HCT116 (cell line): ENCODE measurements at regions not wholly inside any gene's neighbourhood (a gene's known extent, or its start where the extent isn't known, plus 50 kb on each side); places are given as distances from the start of the nearest gene placed in this dataset.

ENCODE experiments used
- ATAC-seq: fragments of 200-7000 bp; cut with Tn5 transposase; 2 replicates; pipeline ENCODE4 v1.9.1; 2020; ENCODE audit warnings: mild to moderate bottlenecking, moderate library complexity
- BruUV-seq: library from RNA; stranded (reverse); fragments of 400-500 nt; replicated peaks from 2 replicates; lab custom pipeline; 2021; lab: Mats Ljungman, UMichigan
- CTCF ChIA-PET: fragments of 300-600 bp; sonication (Branson Sonifier 250); formaldehyde crosslinking; loops from one replicate; lab custom pipeline; 2021; ENCODE audit warnings: antibody characterized with exemption; lab: Charles Lee
- POLR2A ChIA-PET: fragments of 300-600, 350-600 bp; sonication (Branson Sonifier 250); formaldehyde crosslinking; loops from one replicate; lab custom pipeline; 2021; ENCODE audit warnings: antibody characterized with exemption; lab: Charles Lee
- RAD21 ChIA-PET, 2 experiments: fragments of 300-600 bp; sonication (Branson Sonifier 250); formaldehyde crosslinking; loops; one replicate each; lab custom pipeline; 2023; ENCODE audit warnings: low total read pairs in 2 of 2; ENCODE audit not compliant: uncharacterized antibody in 2 of 2, unreplicated experiment in 2 of 2, low non-redundant PET in 1 of 2; lab: Charles Lee
- DNase-seq: peaks from one replicate; pipeline ENCODE4 v3.0.0-alpha.2; 2010; ENCODE audit warnings: low read depth, low spot score
- H2AFZ ChIP-seq: fragments of 200-600 bp; shearing (Covaris generic), sonication (generic); 2 replicates; pipeline ENCODE4 v1.6.1; 2017; ENCODE audit warnings: low read depth, mixed run types, mixed read lengths, antibody characterized with exemption, low read length; ENCODE audit not compliant: poor library complexity, severe bottlenecking
- H3K27ac ChIP-seq: 2 replicates; pipeline ENCODE4 v1.5.1; 2012; ENCODE audit warnings: low read depth, low read length
- H3K27me3 ChIP-seq: fragments of 200-600 bp; sonication (generic); 2 replicates; pipeline ENCODE4 v1.6.1; 2016; ENCODE audit warnings: mixed run types, low read length, mixed read lengths; ENCODE audit not compliant: insufficient read depth
- H3K36me3 ChIP-seq, 2 experiments: fragments of 200-500 bp in 1 of 2; fragments of 200-600 bp in 1 of 2; sonication (Bioruptor generic) in 1 of 2; sonication (generic) in 1 of 2; 2 replicates each; pipeline versions ENCODE4 v1.5.1 to v1.6.1; 2014 to 2016; ENCODE audit warnings: low read length in 2 of 2, inconsistent platforms in 1 of 2, mixed read lengths in 1 of 2, mixed run types in 1 of 2; ENCODE audit not compliant: insufficient read depth in 2 of 2, control insufficient read depth in 1 of 2
- H3K4me1 ChIP-seq, 2 experiments: fragments of 200-600 bp in 1 of 2; sonication (generic) in 1 of 2; 2 replicates each; pipeline versions ENCODE4 v1.5.1 to v1.6.1; 2012 to 2017; ENCODE audit warnings: low read length in 2 of 2, inconsistent platforms in 1 of 2, mild to moderate bottlenecking in 1 of 2, mixed read lengths in 1 of 2, mixed run types in 1 of 2, moderate library complexity in 1 of 2; ENCODE audit not compliant: insufficient read depth in 2 of 2, control insufficient read depth in 1 of 2
- H3K4me2 ChIP-seq: fragments of 200-600 bp; sonication (generic); 2 replicates; pipeline ENCODE4 v1.6.1; 2017; ENCODE audit warnings: mixed run types, low read length, mixed read lengths
- H3K4me3 ChIP-seq, 2 experiments: fragments of 200-600 bp in 1 of 2; sonication (generic) in 1 of 2; replicated peaks in 1 of 2; 2 replicates each; pipeline ENCODE4 v1.5.1; 2011 to 2016; ENCODE audit warnings: low read length in 2 of 2, control low read depth in 1 of 2, low read depth in 1 of 2, mild to moderate bottlenecking in 1 of 2, mixed read lengths in 1 of 2, mixed run types in 1 of 2
- H3K79me2 ChIP-seq: fragments of 200-600 bp; sonication (generic); 2 replicates; pipeline ENCODE4 v1.6.1; 2017; ENCODE audit warnings: mild to moderate bottlenecking, mixed run types, low read length, moderate library complexity, mixed read lengths; ENCODE audit not compliant: insufficient read depth
- H3K9ac ChIP-seq: fragments of 200-600 bp; sonication (generic); 2 replicates; pipeline ENCODE4 v1.6.1; 2016; ENCODE audit warnings: low read length, mixed read lengths
- H3K9me2 ChIP-seq: fragments of 200-600 bp; sonication (generic), shearing (Covaris generic); 2 replicates; pipeline ENCODE4 v1.6.1; 2017; ENCODE audit warnings: mixed run types, mild to moderate bottlenecking, moderate library complexity; ENCODE audit not compliant: insufficient read depth
- H3K9me3 ChIP-seq, 2 experiments: fragments of 200-500 bp in 1 of 2; fragments of 200-600 bp in 1 of 2; sonication (Bioruptor generic) in 1 of 2; sonication (generic) in 1 of 2; 2 replicates each; pipeline ENCODE4 v1.6.1; 2014 to 2017; ENCODE audit warnings: low read length in 2 of 2, mixed read lengths in 2 of 2, inconsistent platforms in 1 of 2, low read depth in 1 of 2, mild to moderate bottlenecking in 1 of 2, mixed run types in 1 of 2, moderate library complexity in 1 of 2; ENCODE audit not compliant: control insufficient read depth in 1 of 2, insufficient read depth in 1 of 2
- H4K20me1 ChIP-seq: fragments of 200-600 bp; sonication (generic), shearing (Covaris generic); 2 replicates; pipeline ENCODE4 v1.6.1; 2017; ENCODE audit warnings: mixed run types, mild to moderate bottlenecking, moderate library complexity; ENCODE audit not compliant: insufficient read depth
- CTCF ChIP-seq, 3 experiments: fragments of 200-600 bp in 1 of 3; sonication (generic) in 1 of 3; IDR thresholded peaks in 2 of 3; conservative IDR thresholded peaks in 1 of 3; 2 replicates each; pipeline ENCODE4 v1.5.1; 2012 to 2017; ENCODE audit warnings: low read depth in 2 of 3, low read length in 2 of 3, antibody characterized with exemption in 1 of 3, borderline replicate concordance in 1 of 3, control low read depth in 1 of 3, mild to moderate bottlenecking in 1 of 3, mixed read lengths in 1 of 3, mixed run types in 1 of 3, moderate library complexity in 1 of 3; ENCODE audit not compliant: insufficient read depth in 1 of 3
- EGR1 ChIP-seq: IDR thresholded peaks from 2 replicates; pipeline ENCODE4 v1.6.1; 2012; ENCODE audit warnings: low read depth
- ELF1 ChIP-seq: IDR thresholded peaks from 2 replicates; pipeline ENCODE4 v1.6.1; 2012; ENCODE audit warnings: low read depth, borderline replicate concordance
- EZH2phosphoT487 ChIP-seq: fragments of 200-600 bp; IDR thresholded peaks from 2 replicates; pipeline ENCODE4 v1.6.1; 2018; ENCODE audit warnings: antibody characterized with exemption, borderline replicate concordance
- FOSL1 ChIP-seq: IDR thresholded peaks from 2 replicates; pipeline ENCODE4 v1.6.1; 2012; ENCODE audit warnings: low read depth
- RAD21 ChIP-seq: IDR thresholded peaks from 2 replicates; pipeline ENCODE4 v1.6.1; 2012; ENCODE audit warnings: low read depth, mild to moderate bottlenecking
- SIN3A ChIP-seq: IDR thresholded peaks from 2 replicates; pipeline ENCODE4 v1.6.1; 2012; ENCODE audit warnings: low read depth
- SP1 ChIP-seq: IDR thresholded peaks from 2 replicates; pipeline ENCODE4 v1.6.1; 2012; ENCODE audit warnings: low read depth
- TCF7L2 ChIP-seq: IDR thresholded peaks from 2 replicates; pipeline ENCODE4 v1.7.0; 2011; ENCODE audit warnings: borderline replicate concordance, inconsistent platforms; ENCODE audit not compliant: insufficient read depth, insufficient read length; ENCODE audit errors: extremely low read depth
- YY1 ChIP-seq: IDR thresholded peaks from 2 replicates; pipeline ENCODE4 v1.6.1; 2011; ENCODE audit warnings: low read length, low read depth, moderate library complexity, mild to moderate bottlenecking; ENCODE audit not compliant: insufficient replicate concordance; ENCODE audit errors: extremely low read depth
- ZBTB33 ChIP-seq: IDR thresholded peaks from 2 replicates; pipeline ENCODE4 v1.6.1; 2011; ENCODE audit warnings: mild to moderate bottlenecking, low read length, moderate library complexity; ENCODE audit not compliant: insufficient replicate concordance; ENCODE audit errors: extremely low read depth
- ZNF274 ChIP-seq: fragments of 200-500 bp; sonication (Bioruptor generic); IDR thresholded peaks from 2 replicates; pipeline ENCODE4 v1.6.1; 2014; ENCODE audit warnings: mild to moderate bottlenecking, low read depth, low read length, inconsistent platforms
- intact Hi-C: fragments of 100-400 bp; cut with micrococcal nuclease; formaldehyde crosslinking; loops from 2 replicates; pipeline ENCODE4 v1.10.0; 2022

- Histone ChIP-seq H2AFZ (no peak overlapping the region), H4K20me1 (no peaks in the 10 kb centered on the region), H3K79me2 (no peaks in the 10 kb centered on the region), H3K36me3 (no peaks in the 10 kb centered on the region), H3K9ac (no peak overlapping the region), H3K27me3 (no peaks in the 10 kb centered on the region), H3K27ac (no peak overlapping the region), H3K4me3 (no peak overlapping the region), H3K4me1 (no peaks in the 10 kb centered on the region), H3K9me3 (no peaks in the 10 kb centered on the region), H3K4me2 (no peak overlapping the region), H3K9me2 (no peaks in the 10 kb centered on the region)
- no peak for TF ChIP-seq CTCF (IDR thresholded peaks at IDR 0.05 in 2 of 3, conservative IDR thresholded peaks at IDR 0.05 in 1 of 3; ENCODE audit: borderline replicate concordance in 1 of 3, insufficient read depth in 1 of 3, low read depth in 2 of 3, low read length in 2 of 3)
- no peak for TF ChIP-seq TCF7L2
- no peak for TF ChIP-seq ZNF274
- no peak for TF ChIP-seq ZBTB33
- no peak for TF ChIP-seq ELF1
- no peak for TF ChIP-seq FOSL1
- TF ChIP-seq RAD21: no peak
- no peak for TF ChIP-seq SP1
- no peak for TF ChIP-seq EZH2phosphoT487
- no peak for TF ChIP-seq EGR1
- no peak for TF ChIP-seq SIN3A
- TF ChIP-seq YY1: no peak
- RAD21 ChIA-PET: no interaction called here
- ATAC-seq: no peak
- CTCF ChIA-PET: no interaction called here
- DNase-seq: no peak
- intact Hi-C loops: no loop called here
- POLR2A ChIA-PET: no interaction called here
- BruUV-seq: no TSS peak
Measured at GRCh38 chr6:71048320-71049164, 91.7 kb upstream of the B3GAT2 start.
